H1 (cell line): ENCODE measurements at regions not wholly inside any gene's neighbourhood (a gene's known extent, or its start where the extent isn't known, plus 50 kb on each side); places are given as distances from the start of the nearest gene placed in this dataset.
A peak's percentile ranks its signal among the peaks of the same experiment; 100 is the strongest.

Experiments
- CTCF ChIA-PET: fragments of 300-600 bp; sonication (Branson Sonifier 250); formaldehyde crosslinking; loops from one replicate; lab custom pipeline; 2021; ENCODE audit not compliant: partially characterized antibody; lab: Charles Lee
- POLR2A ChIA-PET: fragments of 300-600 bp; sonication (Branson Sonifier 250); formaldehyde crosslinking; loops from one replicate; lab custom pipeline; 2021; ENCODE audit warnings: inconsistent platforms; ENCODE audit not compliant: partially characterized antibody; lab: Charles Lee
- DNase-seq, 2 experiments: peaks; one replicate each; pipeline versions ENCODE4 v3.0.0 to v3.0.0-alpha.2; 2010 to 2022; ENCODE audit warnings: low spot score in 2 of 2, low read depth in 1 of 2, mixed read lengths in 1 of 2
- FAIRE-seq: peaks from 2 replicates; lab custom pipeline; 2011; peaks lifted over from hg19 to GRCh38; lab: Jason Lieb, UNC
- H2AFZ ChIP-seq: 2 replicates; pipeline ENCODE4 v1.8.1; 2012; ENCODE audit warnings: low read length, inconsistent platforms
- H2AK5ac ChIP-seq: 2 replicates; pipeline ENCODE4 v1.6.1; 2013; ENCODE audit warnings: low read depth, low read length
- H2BK120ac ChIP-seq: replicated peaks from 2 replicates; pipeline ENCODE3; 2013; ENCODE audit warnings: low read depth, low read length, inconsistent platforms
- H2BK12ac ChIP-seq: 2 replicates; pipeline ENCODE4 v1.6.1; 2013; ENCODE audit warnings: low read depth, low read length
- H2BK15ac ChIP-seq: 2 replicates; pipeline ENCODE4 v1.6.1; 2013; ENCODE audit warnings: low read length
- H2BK20ac ChIP-seq: 2 replicates; pipeline ENCODE4 v1.6.1; 2013; ENCODE audit warnings: low read length
- H2BK5ac ChIP-seq: 2 replicates; pipeline ENCODE4 v1.6.1; 2013; ENCODE audit warnings: low read depth, low read length
- H3K14ac ChIP-seq: 2 replicates; pipeline ENCODE4 v1.6.1; 2013; ENCODE audit warnings: inconsistent platforms; ENCODE audit not compliant: insufficient read length
- H3K18ac ChIP-seq: 2 replicates; pipeline ENCODE4 v1.6.1; 2013; ENCODE audit warnings: low read length; ENCODE audit errors: extremely low read depth
- H3K23ac ChIP-seq: 2 replicates; pipeline ENCODE4 v1.6.1; 2013; ENCODE audit warnings: inconsistent platforms; ENCODE audit not compliant: insufficient read length
- H3K23me2 ChIP-seq: 2 replicates; pipeline ENCODE4 v1.6.1; 2013; ENCODE audit warnings: low read depth, low read length
- H3K27ac ChIP-seq: 2 replicates; pipeline ENCODE4 v1.6.1; 2011; ENCODE audit warnings: low read depth, low read length, inconsistent platforms
- H3K27me3 ChIP-seq, 4 experiments: replicated peaks in 1 of 4; 1 replicate in 1 of 4; 2 replicates in 3 of 4; pipeline versions ENCODE4 v1.6.1 to v1.8.1; 2011 to 2013; ENCODE audit warnings: low read length in 3 of 4, mild to moderate bottlenecking in 3 of 4, inconsistent platforms in 2 of 4, mixed read lengths in 2 of 4, moderate library complexity in 1 of 4; ENCODE audit not compliant: control insufficient read depth in 3 of 4, insufficient read depth in 3 of 4; ENCODE audit errors: extremely low read depth in 1 of 4
- H3K36me3 ChIP-seq, 4 experiments: 2 replicates each; pipeline versions ENCODE4 v1.6.1 to v1.8.1; 2011 to 2013; ENCODE audit warnings: mild to moderate bottlenecking in 4 of 4, low read length in 3 of 4, moderate library complexity in 2 of 4, control low read depth in 1 of 4, inconsistent platforms in 1 of 4; ENCODE audit not compliant: insufficient read depth in 4 of 4, control insufficient read depth in 2 of 4
- H3K4ac ChIP-seq: replicated peaks from 2 replicates; pipeline ENCODE3; 2013; ENCODE audit warnings: low read length, low read depth, mixed read lengths, inconsistent platforms; ENCODE audit not compliant: insufficient read length
- H3K4me1 ChIP-seq, 4 experiments: replicated peaks in 1 of 4; 1 replicate in 1 of 4; 2 replicates in 3 of 4; pipeline versions ENCODE4 v1.6.1 to v1.8.1; 2011 to 2013; ENCODE audit warnings: low read length in 3 of 4, inconsistent platforms in 2 of 4, mixed read lengths in 1 of 4; ENCODE audit not compliant: insufficient read depth in 4 of 4, control insufficient read depth in 3 of 4
- H3K4me2 ChIP-seq, 2 experiments: 2 replicates each; pipeline versions ENCODE4 v1.6.1 to v1.8.1; 2011 to 2013; ENCODE audit warnings: low read depth in 2 of 2, low read length in 2 of 2, control low read depth in 1 of 2, inconsistent platforms in 1 of 2, mild to moderate bottlenecking in 1 of 2; ENCODE audit not compliant: insufficient read depth in 1 of 2
- H3K4me3 ChIP-seq, 4 experiments: fragments of 200-600, 300-600 bp in 1 of 4; sonication (generic), shearing (Covaris generic), sonication (Bioruptor Twin) in 1 of 4; 2 replicates each; pipeline versions ENCODE4 v1.5.1 to v1.8.1; 2011 to 2016; ENCODE audit warnings: low read length in 4 of 4, low read depth in 3 of 4, control low read depth in 2 of 4, inconsistent platforms in 2 of 4, mild to moderate bottlenecking in 2 of 4, mixed read lengths in 1 of 4, moderate library complexity in 1 of 4; ENCODE audit not compliant: insufficient read depth in 2 of 4; ENCODE audit errors: extremely low read depth in 1 of 4
- H3K56ac ChIP-seq: replicated peaks from 2 replicates; pipeline ENCODE3; 2013; ENCODE audit warnings: low read depth, mild to moderate bottlenecking, mixed read lengths, low read length, inconsistent platforms; ENCODE audit not compliant: insufficient read length
- H3K79me1 ChIP-seq: 2 replicates; pipeline ENCODE4 v1.6.1; 2013; ENCODE audit warnings: low read depth, low read length, control low read depth
- H3K79me2 ChIP-seq, 2 experiments: 2 replicates each; pipeline versions ENCODE4 v1.6.1 to v1.8.1; 2012 to 2013; ENCODE audit warnings: low read length in 2 of 2, mild to moderate bottlenecking in 2 of 2, inconsistent platforms in 1 of 2; ENCODE audit not compliant: insufficient read depth in 2 of 2, control insufficient read depth in 1 of 2
- H3K9ac ChIP-seq, 4 experiments: replicated peaks in 1 of 4; 1 replicate in 1 of 4; 2 replicates in 3 of 4; pipeline versions ENCODE4 v1.6.1 to v1.8.1; 2011 to 2013; ENCODE audit warnings: low read depth in 3 of 4, low read length in 3 of 4, control low read depth in 2 of 4, mild to moderate bottlenecking in 2 of 4, moderate library complexity in 2 of 4, inconsistent platforms in 1 of 4; ENCODE audit errors: extremely low read depth in 1 of 4
- H3K9me3 ChIP-seq, 2 experiments: 2 replicates each; pipeline versions ENCODE4 v1.6.1 to v1.8.1; 2012 to 2013; ENCODE audit warnings: mild to moderate bottlenecking in 2 of 2, moderate library complexity in 2 of 2, control low read depth in 1 of 2, inconsistent platforms in 1 of 2, low read depth in 1 of 2, low read length in 1 of 2, mixed read lengths in 1 of 2; ENCODE audit not compliant: insufficient read depth in 2 of 2
- H4K20me1 ChIP-seq, 2 experiments: replicated peaks in 1 of 2; 2 replicates each; pipeline versions ENCODE3 to v1.8.1; 2011 to 2013; ENCODE audit warnings: inconsistent platforms in 2 of 2, low read length in 2 of 2, mild to moderate bottlenecking in 1 of 2; ENCODE audit not compliant: insufficient read depth in 2 of 2, control insufficient read depth in 1 of 2
- H4K5ac ChIP-seq: 2 replicates; pipeline ENCODE4 v1.6.1; 2013; ENCODE audit warnings: low read length, low read depth, mixed read lengths, inconsistent platforms; ENCODE audit not compliant: insufficient read length
- H4K8ac ChIP-seq: 2 replicates; pipeline ENCODE4 v1.8.0; 2013; ENCODE audit warnings: mild to moderate bottlenecking, moderate library complexity, low read length, inconsistent platforms; ENCODE audit not compliant: insufficient read depth; ENCODE audit errors: extremely low read depth
- H4K91ac ChIP-seq: replicated peaks from 2 replicates; pipeline ENCODE3; 2013; ENCODE audit warnings: low read length, mixed read lengths, inconsistent platforms; ENCODE audit not compliant: insufficient read length
- JUND ChIP-seq: IDR thresholded peaks from 2 replicates; pipeline ENCODE4 v1.6.1; 2011; ENCODE audit warnings: mild to moderate bottlenecking, improper control_type of control experiment, low read length
- SP1 ChIP-seq: IDR thresholded peaks from 2 replicates; pipeline ENCODE4 v1.6.1; 2011; ENCODE audit warnings: low read depth, low read length
- WGBS, 2 experiments: shearing (Covaris generic) in 1 of 2; methylation state at CpG; one replicate each; pipeline versions ENCODE4 v1.1.6 to v1.1.7; 2013 to 2015; ENCODE audit warnings: low lambda C conversion rate in 2 of 2, mixed read lengths in 2 of 2, inconsistent platforms in 1 of 2, low coverage in 1 of 2, missing lambda C conversion rate in 1 of 2; ENCODE audit not compliant: insufficient replicate concordance in 2 of 2, insufficient coverage in 1 of 2, insufficient read length in 1 of 2; ENCODE audit errors: extremely low coverage in 1 of 2, missing lambda C conversion rate in 1 of 2; 5-methylcytosine and 5-hydroxymethylcytosine counted together

DNA sequence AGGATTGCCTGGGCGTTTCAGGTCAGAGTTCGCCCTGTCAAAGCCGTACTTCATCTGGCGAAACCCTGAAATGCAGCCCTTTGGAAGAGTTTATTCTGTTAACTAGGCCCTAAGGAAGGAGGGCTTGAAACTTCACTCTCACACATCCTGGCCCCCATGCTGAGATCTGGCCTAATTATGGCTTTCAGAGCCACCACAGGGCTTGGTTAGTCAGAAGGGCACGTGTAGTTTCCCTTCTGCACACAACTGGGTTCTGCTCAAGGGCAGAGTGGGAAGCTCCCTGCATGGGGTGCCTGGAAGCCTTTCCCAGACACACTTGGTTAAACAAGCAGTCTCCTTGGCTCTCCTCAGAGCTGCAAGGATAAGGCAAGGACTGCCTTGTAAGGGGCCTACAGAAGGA lies 397.3 kb downstream of the SHISA9 start:
- Histone ChIP-seq H3K79me2 (no peaks in the 10 kb centered on the region), H2BK15ac (no peak overlapping the region), H3K56ac (no peak overlapping the region), H3K4me2 (peak overlapping the region in 1 of 2 experiments; percentile 2; a peak in 1 of 4 replicates), H4K91ac (no peak overlapping the region), H3K9ac (no peak overlapping the region), H4K20me1 (peaks cover 0 to 1% of the 10 kb centered on the region in 2 experiments), H3K23ac (no peak overlapping the region), H2AFZ (no peak overlapping the region), H2BK120ac (no peak overlapping the region), H3K4me3 (no peak overlapping the region), H2BK5ac (no peak overlapping the region), H2BK20ac (no peak overlapping the region), H4K8ac (no peak overlapping the region), H3K4ac (no peak overlapping the region), H2BK12ac (peak overlapping the region; percentile 71; the same call in 1 of the 2 replicates), H3K9me3 (no peaks in the 10 kb centered on the region), H3K23me2 (no peaks in the 10 kb centered on the region), H3K14ac (no peak overlapping the region), H3K27me3 (no peaks in the 10 kb centered on the region), H2AK5ac (no peak overlapping the region), H3K79me1 (no peaks in the 10 kb centered on the region), H3K18ac (no peak overlapping the region), H3K36me3 (no peaks in the 10 kb centered on the region), H3K27ac (no peak overlapping the region), H4K5ac (no peak overlapping the region), H3K4me1 (peaks cover 0 to 8% (median 3%) of the 10 kb centered on the region in 4 experiments; a peak in 2 of 7 replicates)
- WGBS, 2 experiments: 86% methylated on average over 5 of the region's 5 CpGs; no CpG with 5 or more reads in 1 of the 2 experiments
- DNase-seq (peak in 1 of 2 experiments; percentile 48), FAIRE-seq (no peak)
- ChIA-PET CTCF (interaction anchor here (0.9 kb wide), 1 partner anchor 74 kb away, joined by 3 read pairs; no protein-coding TSS in a partner anchor), POLR2A (interaction anchor here (2.0 kb wide), 1 partner anchor 16 kb away, joined by 5 read pairs; no protein-coding TSS in a partner anchor)
- TF ChIP-seq JUND: no peak
- TF ChIP-seq SP1: no peak
